Stimulated activated CD4-positive, alpha-beta T cell treated with anti-CD3 and anti-CD28 coated beads, Interleukin-12 subunit alpha, Interleukin-12 subunit beta, amount 100 ng/mL, for 4 hours (primary cell): ENCODE measurements at regions not wholly inside any gene's neighbourhood (a gene's known extent, or its start where the extent isn't known, plus 50 kb on each side); places are given as distances from the start of the nearest gene placed in this dataset.

ENCODE experiments used
- DNase-seq: peaks from one replicate; pipeline ENCODE4 v3.0.0-alpha.2; 2020

DNA sequence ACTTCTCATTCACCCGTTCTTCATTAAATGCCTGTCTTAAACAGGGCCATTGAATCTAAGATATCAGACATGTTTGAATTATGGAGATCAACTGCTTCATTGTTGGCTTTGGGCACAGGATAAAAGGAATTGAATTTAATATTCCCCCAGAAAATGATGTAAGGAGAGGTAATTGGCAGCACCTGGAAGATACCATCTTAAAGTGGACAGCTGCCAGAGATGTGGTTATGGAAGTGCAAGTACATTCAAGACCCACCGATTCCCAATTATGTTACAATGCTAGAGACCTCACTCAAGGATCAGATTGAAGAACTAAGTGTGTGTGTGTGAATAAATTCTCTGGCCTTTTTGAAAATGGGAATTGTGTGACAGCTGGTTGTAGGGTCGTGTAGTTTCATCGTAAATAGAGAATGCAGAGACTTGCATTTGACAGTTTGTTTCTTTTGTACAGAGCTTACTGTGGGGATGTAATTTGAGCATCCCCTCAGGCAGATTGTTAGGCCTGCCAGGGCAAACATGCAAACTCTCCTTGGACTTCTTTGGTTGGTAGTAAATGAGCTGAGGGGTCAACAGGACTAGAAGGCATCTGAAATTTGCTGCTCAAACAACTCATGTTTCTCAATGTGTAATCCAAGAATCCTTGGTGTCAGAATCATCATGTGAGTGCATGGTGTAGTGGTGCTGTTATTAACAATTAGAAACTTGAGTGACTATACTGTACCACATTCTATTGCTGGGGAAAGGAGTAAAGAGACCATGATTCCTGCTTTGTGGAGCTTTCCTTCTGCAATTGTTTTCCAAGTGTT, 359.2 kb upstream of the THRB start:
- DNase-seq: no peak

DNA sequence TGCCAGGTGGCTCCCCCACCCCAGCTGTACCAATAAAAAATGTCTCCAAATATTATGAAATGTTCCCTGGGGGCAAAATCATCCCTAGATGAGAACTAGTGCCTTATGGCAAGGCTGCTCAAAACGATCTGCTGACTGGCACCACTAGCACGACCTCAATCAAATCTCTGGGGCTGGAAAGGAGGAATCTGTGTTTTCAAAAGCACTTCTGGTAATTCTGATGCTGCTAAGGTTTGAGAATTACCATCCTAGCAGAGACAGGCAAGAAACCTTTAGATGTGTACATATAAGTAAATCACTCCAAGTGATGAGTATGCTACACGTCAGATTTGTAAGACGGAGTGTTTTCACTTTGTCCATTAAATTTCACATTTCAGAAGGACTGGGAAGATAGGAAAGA, 360.1 kb upstream of the THRB start:
- DNase-seq: no peak

DNA sequence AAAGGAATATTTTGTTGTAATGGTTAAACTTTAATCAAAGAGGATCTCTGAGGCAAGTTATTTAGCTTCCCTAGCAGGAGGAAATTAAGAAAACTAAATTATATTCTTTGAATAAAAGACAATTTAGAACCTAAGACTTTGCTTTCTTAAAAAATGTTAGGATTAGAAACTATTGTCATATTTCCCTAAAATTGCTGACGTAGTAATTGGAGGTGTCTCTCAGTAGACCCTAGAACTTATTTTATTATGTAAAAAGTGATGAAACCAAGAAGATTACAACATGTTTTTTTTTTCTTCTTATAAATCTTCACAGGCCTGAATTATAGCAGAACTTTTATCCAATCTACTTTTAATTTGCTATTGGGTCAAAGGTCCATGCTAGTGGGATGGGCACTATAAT, 363.3 kb upstream of the THRB start:
- no peak for DNase-seq

DNA sequence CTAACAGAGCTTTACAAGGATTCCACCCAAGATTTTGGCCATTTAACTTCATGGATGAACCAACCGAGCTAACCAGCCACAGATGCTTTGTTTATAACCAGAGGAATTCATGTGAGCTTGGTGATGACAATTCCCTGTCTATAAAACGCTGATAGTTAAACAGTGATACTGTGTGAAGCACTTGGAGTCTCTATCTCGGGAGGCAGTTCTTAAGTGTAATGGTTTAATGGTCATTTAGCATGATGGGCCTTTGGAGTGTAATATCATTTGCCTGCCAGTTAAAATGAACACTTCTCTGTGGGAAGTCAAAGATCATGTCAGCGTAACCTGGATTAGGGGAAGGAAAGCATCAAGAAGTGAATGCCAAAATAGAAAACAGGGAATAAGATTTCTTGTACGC, 368.6 kb upstream of the THRB start:
- DNase-seq: no peak

DNA sequence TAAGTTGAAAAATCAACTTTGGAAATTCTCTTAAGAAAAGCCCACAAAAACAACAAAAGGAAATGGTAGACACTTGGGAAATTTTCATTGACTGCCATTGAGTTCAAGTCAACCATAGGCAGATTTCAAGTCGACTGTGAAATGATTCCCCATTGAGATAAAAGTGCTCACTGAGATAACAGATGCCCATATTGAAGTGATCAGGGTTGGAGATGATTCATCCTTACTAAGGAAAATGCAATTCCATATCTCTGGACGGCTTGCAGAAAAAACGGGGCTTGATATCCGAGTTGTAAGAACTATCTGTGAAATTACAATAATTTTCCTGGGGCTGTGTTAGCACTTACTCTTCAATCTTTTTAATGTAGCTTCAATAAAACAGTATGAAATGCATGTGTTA, 373.1 kb upstream of the THRB start:
- no peak for DNase-seq

DNA sequence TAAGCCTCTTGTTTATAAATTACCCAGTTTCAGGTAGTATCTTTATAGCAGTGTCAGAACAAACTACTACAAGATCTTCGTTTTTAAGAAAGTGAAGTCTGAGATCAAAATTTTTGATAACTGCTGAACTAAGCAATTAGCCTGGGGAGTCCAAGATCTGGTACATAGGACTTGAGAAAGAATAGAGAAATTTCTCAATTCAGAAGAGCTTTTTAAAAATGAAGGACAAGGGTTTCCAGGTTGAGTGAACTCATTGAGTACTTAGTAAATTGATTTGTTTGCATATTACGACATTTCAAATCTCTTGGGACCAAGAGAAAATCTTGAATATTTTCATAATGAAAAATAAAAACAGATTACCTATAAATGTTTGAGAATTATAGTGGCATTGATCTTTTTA, 386.6 kb upstream of the THRB start:
- DNase-seq: no peak

DNA sequence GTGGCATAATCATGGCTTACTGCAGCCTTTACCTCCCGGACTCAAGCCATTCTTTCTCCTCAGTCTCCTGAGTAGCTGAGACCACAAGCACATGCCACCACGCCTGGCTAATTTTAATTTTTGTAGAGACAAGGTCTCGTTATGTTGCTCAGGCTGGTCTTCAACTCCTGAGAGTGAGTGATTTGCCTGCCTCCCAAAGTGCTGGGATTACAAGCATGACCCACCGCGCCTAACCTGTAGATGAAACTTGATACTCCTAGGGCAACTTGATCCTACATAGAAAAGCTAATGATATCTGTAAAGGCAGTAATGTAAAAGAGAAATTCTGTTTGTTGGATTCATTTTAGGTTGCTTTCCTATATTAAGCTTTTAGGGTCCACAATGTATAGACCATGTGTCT, 391.9 kb upstream of the THRB start:
- DNase-seq: no peak

DNA sequence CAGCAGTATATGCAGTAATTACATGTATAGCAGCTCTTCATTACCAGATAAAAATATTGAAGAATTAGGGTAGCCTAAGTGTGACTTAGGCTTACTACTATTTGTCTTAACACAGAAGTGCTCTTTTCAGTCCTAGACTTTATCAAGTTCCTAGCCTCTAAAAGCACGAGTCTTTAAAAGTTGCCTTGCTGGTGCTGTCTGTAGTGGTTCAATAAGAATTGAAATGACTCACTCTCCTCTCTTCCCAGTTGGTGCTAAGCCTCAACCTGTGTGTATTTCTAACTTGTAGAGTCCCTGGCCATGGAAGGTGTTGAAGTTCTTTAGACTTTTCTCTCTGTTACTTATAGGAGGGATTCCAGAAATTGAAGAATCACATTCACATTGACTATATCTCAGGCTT, 395.4 kb upstream of the THRB start:
- no peak for DNase-seq

DNA sequence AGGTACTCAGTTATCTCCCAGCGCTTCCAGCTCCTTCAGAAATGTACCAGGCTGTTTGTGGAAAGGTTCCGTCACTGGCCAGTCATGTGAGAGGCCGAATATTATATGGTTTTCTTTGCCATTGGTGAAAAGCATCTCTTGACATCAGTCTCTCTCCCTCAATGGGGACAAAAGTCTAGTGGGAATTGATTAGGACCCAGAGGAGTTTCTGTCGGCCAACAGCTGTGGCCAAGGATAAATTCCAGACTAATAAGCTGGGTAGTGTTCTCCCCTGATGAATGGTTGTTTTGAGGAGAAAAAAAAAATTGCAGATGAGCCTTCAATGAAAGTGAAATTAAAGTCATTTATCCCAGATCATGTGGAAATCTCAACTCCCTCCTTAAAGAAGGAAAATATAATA, 404.7 kb upstream of the THRB start:
- no peak for DNase-seq

DNA sequence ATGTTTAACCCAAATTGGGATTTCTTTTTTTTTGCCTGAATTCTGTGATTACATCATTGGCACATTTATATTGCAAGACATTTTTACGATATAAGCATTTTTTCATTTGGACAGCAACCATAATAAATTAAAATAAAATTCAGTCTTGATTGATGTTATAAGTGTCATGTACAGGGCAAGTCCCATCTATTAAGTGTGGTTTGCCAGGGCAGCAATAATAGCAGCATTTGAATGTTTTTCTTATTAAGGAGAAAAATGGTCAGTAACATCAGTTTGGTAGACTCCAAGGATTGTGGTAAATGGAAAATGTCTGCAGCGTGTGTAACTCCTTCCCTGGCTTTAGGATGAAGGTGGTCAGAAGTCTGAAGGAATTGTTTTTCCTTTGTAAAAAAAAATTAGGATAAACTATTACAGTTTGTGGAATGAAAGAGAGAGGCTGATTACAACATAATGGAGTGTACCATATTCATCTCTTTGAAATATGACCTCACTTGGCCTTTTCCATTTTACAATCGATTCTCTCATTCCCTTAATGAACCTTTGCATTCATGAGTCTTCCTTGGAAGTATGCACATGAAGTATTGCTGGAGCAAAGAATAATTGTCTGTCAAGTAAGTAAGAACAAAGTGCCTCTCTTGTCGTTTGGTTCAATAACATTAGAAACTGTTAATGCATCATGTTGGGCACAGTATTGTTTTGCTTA, 405.4 kb upstream of the THRB start:
- no peak for DNase-seq

DNA sequence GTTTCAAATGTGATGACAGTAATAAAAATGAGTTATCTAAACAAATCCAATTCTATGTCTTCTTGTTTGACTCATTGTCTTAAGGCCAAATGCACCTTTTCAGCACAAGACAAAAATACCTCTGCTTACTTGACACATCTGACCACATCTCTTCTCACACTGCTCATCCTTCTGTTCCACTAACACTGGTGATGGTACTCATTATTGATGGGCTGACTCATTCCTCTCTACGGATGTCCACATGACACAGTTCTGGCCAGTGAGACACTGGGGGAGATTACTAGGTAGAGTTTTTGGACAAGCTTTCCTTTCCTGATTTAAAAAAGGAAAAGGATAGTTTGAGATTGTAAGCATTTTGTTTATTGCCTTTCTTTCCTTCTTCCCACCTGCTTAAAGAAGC, 410.6 kb upstream of the THRB start:
- DNase-seq: no peak

DNA sequence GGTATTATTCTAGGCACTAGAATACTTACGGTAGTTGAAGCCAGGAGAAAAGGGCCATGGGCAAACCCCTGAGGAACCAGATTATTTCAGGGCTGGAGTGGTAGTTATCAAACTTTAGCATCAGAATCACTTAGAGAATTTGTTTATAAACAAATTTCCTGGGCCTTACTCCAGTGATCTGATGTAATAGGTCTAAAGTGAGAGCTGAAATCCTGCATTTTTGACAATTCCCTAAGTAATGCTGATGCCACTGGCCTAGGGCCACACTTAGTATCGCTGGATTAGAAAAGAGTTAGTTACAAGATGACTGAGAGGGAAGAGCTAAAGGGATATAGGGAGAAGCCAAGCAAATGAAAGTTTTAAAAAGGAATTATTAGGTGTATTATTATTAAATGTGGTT, 412.5 kb upstream of the THRB start:
- DNase-seq: no peak

DNA sequence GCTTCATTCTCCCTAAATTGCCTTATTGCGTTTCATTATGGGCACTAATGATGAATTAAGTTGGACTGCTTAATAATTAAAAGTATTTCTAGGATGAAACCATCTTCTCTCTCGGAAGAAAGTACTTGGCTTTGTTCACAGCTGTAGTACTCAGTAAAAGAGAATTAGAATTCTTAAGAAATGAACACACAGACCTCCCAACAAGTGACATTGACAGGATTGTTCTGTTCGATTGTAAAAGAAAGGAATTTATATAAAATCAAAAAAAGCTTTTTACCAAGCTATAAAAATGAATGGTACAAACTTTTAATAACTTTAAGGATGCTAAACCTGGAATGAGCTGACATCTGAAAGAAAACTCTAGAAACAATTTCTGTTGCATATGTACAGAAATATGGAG, 416.4 kb upstream of the THRB start:
- DNase-seq: no peak

DNA sequence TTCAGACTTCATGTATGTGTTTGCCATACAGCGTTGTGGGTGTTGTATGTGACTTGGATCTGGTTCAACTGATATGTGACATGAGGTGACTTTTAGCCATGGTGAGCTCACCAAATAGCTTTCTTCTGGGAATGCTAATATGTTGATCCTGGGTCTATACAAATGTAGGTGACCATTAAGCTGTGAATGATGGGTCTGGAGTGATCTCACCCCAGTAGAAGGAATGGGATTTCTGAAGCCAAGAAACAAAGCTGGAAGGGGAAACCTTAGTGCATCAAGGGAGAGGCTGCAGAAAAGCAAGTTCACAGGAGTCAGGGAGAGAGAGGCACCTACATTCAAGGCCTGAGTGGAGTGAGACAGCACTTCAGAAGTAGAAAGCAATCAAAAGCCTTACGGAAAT, 421.0 kb upstream of the THRB start:
- DNase-seq: no peak

DNA sequence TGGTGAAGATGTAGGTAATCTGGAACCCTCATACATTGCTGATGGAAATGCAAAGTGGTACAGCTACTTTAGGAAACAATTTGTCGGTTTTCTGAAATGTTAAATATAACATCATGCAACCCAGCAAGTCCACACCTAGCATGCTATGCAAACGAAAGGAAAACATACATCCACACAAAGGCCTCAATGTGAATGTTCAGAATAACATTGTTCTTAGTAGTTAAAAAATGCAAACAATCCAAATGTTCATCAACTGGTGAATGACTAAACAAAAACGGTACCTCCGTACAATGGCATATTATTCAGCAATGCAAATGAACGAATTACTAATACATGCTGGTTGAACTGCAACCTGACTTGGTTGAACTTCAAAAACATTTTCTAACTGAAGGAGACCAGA, 423.3 kb upstream of the THRB start:
- no peak for DNase-seq

DNA sequence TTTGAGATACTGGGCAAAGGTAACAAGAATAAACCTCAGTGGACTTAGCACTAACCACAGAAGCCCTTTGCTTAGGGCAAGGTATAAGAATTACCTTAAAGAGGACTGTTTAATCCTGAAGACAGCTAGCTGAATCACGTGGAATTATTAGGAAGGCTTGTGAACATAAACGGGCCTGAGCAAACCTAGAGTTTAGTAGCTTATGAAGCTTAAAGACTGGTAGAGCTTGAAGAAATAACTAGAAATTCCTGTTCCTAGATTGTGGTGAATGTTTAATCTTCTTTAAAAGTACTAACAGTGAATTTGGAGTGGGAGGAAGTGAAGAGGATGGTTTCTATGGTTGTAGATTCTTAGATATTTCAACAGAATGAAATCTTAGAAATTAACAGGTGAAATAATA, 428.9 kb upstream of the THRB start:
- no peak for DNase-seq

DNA sequence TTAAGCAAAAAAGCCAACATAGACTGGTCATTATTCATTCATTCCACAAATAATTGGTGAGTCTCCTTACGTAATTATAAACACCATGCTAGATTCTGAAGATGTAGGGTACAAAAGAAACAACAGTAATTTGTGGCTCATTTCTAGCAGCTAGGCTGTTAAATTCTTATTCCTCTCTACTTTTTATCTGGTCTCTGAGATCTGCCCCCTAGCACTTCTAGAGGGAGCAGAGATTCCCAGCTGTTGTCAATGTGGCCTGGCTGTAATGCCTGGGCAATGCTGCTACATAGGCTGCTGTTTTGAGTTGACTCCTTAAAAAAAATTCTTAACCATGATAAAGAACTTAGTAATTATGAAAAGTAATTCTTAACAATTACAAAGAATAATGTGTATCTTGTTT, 434.9 kb upstream of the THRB start:
- DNase-seq: no peak

DNA sequence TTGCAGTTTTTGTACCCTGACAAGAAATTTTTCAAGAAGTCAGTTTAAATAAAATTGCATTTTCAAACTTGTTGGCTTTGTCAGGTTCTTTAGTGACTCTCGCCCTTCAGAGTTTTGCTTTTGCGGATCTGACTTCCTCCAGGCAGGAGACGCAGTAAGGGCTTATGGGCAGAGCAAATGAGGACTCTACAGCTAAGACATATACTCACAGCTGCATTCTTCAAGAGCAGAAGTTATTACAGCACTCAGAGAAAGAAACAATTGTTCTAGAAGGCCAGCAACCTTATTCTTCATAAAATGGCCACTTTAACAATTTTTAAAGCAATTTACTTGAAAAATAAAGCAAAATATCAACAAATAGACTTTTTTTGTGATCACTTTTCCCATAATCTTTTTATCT, 438.8 kb upstream of the THRB start:
- DNase-seq: no peak

DNA sequence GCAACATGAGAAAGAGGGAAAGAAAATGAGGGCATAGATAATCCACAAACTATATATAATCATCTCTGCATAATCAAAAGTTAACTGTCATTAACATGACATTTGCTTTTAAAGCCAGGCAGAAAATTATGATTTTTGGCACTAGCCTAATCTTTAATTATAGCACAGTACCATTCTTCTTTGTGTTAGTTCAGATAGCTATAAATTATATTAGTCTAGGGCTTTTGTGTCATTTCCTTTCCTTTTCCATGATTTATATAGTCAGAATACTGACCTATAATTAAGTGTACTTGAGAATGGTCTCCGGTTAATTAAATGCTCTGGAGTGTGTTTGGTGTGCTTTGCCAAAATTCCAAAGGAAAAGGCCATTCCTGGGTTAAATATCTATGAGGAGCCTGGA, 441.9 kb upstream of the THRB start:
- no peak for DNase-seq

DNA sequence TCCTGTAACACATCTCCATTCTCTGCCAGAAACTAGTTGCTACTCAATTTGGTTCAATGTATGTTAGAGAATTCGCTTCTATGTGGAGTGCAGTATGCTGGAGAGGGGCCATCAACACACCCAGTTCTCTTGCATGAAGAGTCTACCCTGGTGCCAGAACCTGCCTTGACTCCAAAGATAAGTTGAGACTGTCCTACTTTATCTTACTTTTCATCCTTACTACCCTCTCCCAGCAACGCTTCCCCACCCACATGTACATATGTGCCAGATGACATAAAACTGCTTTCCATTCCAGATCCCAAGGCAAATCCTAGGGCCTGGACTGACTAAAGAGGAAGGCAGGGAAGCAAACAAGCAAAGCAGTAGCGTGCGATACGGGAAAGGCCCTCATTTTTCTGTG, 442.6 kb upstream of the THRB start:
- DNase-seq: no peak

DNA sequence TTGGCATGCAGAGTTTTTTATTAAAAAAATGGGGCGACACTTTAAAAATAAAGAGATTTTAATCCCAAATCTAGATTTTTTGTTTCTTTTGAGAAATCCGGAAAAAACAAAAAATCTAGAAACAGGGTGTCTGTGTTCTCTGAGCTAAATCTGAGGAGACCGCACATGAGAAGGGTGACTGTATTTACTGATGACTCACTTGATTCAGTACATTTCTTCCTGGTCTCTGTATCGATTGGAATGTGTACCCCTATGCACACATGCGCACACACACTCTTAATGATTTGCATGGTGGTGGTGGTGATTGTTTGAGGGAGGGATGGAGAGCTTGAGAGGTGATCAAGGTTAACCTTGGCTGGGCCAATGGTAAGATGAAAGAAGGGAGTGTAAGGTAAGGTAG, 443.1 kb upstream of the THRB start:
- DNase-seq: no peak

DNA sequence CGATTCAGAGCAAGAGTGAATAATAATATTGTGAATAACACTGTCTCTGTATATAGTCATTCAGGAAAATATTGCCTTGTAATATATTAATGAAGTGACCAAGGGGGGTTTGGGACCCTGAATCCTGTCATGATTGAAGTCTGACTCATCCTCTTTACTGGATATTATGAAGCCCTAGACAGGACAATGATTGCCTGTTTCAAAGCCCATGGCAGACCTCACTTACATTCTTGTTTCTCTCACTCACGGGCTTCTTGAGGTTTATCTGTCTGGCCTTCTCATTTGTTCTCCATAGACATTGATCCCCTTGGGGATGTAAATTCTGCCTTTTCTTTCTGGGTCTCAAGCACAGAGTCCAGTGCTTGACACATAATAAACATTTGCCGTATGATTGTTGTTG, 449.3 kb upstream of the THRB start:
- no peak for DNase-seq

DNA sequence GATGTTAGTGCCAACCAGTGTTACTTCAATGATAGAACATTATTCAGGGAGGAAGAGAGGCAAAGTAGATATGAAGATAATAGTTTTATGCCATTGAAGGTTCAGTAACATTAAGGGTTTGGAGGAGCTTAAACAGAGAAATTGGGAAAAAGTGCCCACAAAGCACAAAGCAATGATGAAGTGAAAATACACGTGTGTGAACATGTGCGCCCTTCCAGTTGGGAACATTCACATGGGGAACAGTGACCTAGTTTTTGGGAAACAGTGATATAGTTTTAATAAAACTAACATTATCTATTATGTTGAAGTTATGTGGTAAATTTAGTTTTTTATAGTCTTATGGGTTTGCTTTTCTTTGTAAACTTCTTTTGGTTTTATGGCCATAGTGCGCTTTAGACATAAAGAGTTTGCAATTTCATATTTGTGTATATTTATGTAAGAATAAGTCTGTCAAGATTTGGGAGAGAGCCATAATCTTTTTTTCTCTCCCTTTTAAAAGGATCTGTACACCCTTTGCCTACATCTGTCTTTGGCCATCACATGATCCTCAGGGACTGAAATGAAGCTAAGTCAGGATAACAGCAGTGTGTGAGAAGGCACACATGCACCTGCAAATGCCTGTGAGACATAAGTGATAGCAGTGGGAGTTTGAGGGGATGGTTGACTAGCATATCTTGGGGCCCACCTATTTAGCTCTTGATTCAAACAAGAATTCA, 450.3 kb upstream of the THRB start:
- DNase-seq: no peak

DNA sequence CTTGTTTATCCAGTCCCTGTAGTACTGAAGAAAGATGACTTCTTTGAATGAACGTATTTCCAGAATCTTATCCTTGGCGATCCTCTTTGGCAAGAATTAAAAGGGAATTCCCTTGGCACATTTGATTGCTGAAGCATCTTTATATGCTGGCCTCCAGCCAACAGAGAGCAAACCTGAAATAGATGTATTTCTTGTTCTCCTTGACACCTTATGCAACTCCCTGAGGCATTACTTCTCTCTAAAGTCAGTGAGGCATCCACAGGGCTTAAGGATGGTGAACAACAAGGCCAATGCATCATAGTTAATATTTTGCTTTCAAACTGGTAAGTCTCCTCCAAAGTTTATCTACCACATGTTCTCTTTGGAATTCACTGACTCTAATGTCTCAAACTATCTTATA, 450.9 kb upstream of the THRB start:
- no peak for DNase-seq
